Sigmoid colon (tissue), 4 donors: ENCODE measurements at regions not wholly inside any gene's neighbourhood (a gene's known extent, or its start where the extent isn't known, plus 50 kb on each side); places are given as distances from the start of the nearest gene placed in this dataset.

Source experiments
- CTCF ChIP-seq, 4 experiments: fragments of 450-650 bp in 3 of 4; fragments of 200-600 bp in 1 of 4; IDR thresholded peaks; one replicate each; pipeline ENCODE4 v1.5.1; 2016 to 2019; ENCODE audit warnings: antibody characterized with exemption in 4 of 4, mild to moderate bottlenecking in 3 of 4, moderate library complexity in 2 of 4
- EP300 ChIP-seq, 4 donors: sonication (generic); formaldehyde crosslinking; IDR thresholded peaks; one replicate each; pipeline ENCODE4 v1.6.1; 2017; ENCODE audit warnings: antibody characterized with exemption in 4 of 4
- POLR2A ChIP-seq, 2 donors: fragments of 450-650 bp; IDR thresholded peaks; one replicate each; pipeline ENCODE4 v1.6.1; 2016; ENCODE audit warnings: antibody characterized with exemption in 2 of 2, mild to moderate bottlenecking in 2 of 2, moderate library complexity in 2 of 2
- POLR2AphosphoS5 ChIP-seq, 4 donors: sonication (generic); formaldehyde crosslinking; IDR thresholded peaks; one replicate each; pipeline ENCODE4 v1.6.1; 2017; ENCODE audit warnings: antibody characterized with exemption in 4 of 4

GRCh38 chr5:56659971-56660370 lies 155.4 kb upstream of the MAP3K1 start:
- TF ChIP-seq POLR2AphosphoS5 (IDR thresholded peaks at IDR 0.05) (no peak), CTCF (IDR thresholded peaks at IDR 0.05) (no peak), EP300 (IDR thresholded peaks at IDR 0.05) (no peak), POLR2A (IDR thresholded peaks at IDR 0.05) (no peak)
